ENCODE measurements at regions not wholly inside any gene's neighbourhood (a gene's known extent, or its start where the extent isn't known, plus 50 kb on each side); places are given as distances from the start of the nearest gene placed in this dataset.
"Not testable (repeated sequence)": the region's sequence is repeated elsewhere in the genome, so short reads cannot be mapped to it uniquely, and the experiment has no call there.

DNA sequence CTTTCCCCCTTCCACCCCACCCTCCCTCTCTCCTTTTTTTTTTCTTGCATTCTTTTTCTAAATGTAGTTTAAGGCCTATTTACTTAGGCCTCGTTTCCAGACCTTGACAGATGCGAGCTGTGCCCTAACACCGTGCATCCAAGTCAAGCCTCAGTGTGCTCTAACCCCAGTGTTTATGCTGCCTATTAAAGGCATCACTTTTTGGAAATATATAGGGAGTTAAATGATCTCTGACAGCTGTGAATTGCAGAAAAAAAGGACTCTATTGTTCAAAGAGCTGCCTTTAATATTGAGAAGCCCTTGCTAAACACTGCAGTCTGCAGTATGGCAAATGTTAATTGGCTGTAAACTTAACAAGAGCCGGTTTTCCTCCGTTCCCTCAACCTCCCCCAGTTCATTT is 270.4 kb upstream of the TUT7 start:
- TF ChIP-seq, protein P1, sequence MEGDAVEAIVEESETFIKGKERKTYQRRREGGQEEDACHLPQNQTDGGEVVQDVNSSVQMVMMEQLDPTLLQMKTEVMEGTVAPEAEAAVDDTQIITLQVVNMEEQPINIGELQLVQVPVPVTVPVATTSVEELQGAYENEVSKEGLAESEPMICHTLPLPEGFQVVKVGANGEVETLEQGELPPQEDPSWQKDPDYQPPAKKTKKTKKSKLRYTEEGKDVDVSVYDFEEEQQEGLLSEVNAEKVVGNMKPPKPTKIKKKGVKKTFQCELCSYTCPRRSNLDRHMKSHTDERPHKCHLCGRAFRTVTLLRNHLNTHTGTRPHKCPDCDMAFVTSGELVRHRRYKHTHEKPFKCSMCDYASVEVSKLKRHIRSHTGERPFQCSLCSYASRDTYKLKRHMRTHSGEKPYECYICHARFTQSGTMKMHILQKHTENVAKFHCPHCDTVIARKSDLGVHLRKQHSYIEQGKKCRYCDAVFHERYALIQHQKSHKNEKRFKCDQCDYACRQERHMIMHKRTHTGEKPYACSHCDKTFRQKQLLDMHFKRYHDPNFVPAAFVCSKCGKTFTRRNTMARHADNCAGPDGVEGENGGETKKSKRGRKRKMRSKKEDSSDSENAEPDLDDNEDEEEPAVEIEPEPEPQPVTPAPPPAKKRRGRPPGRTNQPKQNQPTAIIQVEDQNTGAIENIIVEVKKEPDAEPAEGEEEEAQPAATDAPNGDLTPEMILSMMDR (IDR thresholded peaks at IDR 0.05), result no peak
- intact Hi-C loops (cut with DNase I), result no loop called here
- no peak for ATAC-seq
- Histone ChIP-seq H3K27me3 (ENCODE audit: insufficient read depth in 3 of 3, low read length in 2 of 3) (no peaks in the 10 kb centered on the region), H3K36me3 (ENCODE audit: insufficient read depth in 1 of 2, low read depth in 1 of 2) (no peaks in the 10 kb centered on the region), H3K4me3 (no peak overlapping the region), H3K4me1 (no peaks in the 10 kb centered on the region), H3K27ac (no peak overlapping the region), H3K9me3 (no peaks in the 10 kb centered on the region)
- 44 to 61% (median 57%) methylated on average over 5 of the region's 5 CpGs for WGBS, 3 donors
- DNase-seq, result no peak

DNA sequence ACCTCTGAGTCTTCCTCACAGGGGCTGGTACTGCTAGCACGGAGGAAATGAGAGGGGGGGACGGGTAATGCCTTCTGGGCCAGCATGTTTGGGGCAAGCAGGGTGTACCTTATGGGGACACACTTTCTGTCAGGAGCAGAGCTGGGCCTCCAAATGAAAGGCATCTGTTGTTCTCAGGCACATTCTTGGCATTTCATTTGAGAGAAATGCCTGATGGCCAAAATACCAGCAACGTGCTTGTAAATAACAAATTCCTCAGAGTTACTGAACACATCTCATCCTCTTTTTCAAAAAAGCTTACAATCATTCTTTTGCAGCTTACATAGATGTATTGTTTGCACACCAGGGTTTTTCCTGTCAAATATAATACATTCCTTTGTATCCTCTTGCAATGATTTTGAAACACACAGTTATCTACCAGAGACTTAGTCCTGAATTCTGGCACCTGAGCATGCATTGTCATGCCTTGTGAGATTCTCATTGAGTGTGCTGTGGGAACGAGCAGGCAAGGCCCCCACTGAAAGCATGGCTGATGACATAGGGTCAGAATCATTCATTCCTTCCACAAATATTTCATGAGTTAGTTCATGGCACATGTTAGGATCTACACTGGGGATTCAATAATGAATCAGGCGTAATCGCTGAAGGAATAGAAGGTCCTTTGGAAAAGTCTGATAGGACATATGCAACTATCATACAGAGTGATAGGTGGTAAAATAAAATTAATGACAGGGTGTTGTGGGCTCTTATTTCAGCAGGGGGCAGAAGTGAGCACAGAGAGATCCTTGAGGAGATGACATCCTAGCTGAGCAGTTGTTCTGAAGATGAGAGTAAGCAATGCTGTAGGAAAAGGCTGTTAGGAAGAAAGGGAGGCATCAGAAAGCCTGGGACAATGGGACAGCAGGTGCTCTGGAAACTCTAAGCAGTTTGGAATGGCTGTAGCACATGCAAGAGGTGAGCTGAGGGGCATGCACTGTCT is 260.9 kb upstream of the TUT7 start:
- H3K36me3 ChIP-seq (ENCODE audit: insufficient read depth in 1 of 2, low read depth in 1 of 2), result no peaks in the 10 kb centered on the region
- TF ChIP-seq, protein P1 (IDR thresholded peaks at IDR 0.05), result peak; percentile 25
- DNase-seq (no peak), ATAC-seq (no peak)
- H3K27ac ChIP-seq, result no peak overlapping the region
- no peaks in the 10 kb centered on the region for H3K4me1 ChIP-seq
- 49 to 68% (median 53%) methylated on average over 6 of the region's 6 CpGs for WGBS, 3 donors
- intact Hi-C loops (cut with DNase I), result no loop called here
- no peak overlapping the region for H3K4me3 ChIP-seq
- no peaks in the 10 kb centered on the region for H3K9me3 ChIP-seq
- H3K27me3 ChIP-seq (ENCODE audit: insufficient read depth in 3 of 3, low read length in 2 of 3), result no peaks in the 10 kb centered on the region

DNA sequence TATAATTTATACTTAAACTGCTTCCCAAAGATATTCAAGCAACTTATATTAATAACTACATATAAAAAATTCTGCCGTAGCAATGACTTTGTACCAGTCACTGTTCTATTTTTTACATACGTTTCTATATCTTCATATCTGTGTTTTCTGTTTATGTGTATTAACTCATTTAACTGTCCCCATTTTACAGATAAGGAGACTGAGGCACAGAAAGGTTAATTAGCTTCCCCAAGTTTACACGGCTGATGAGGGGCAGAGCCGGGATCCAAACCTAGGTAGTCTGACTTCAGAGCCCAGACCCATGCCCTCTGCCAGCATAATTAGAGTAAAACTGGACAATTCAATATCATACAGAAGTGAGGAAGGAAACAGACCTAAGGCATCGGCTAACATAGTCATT is 259.7 kb upstream of the TUT7 start:
- TF ChIP-seq, protein P1 (IDR thresholded peaks at IDR 0.05), result no peak
- 93 to 96% (median 94%) methylated on average over 5 of the region's 5 CpGs for whole genome bisulfite sequencing, 3 donors
- Histone ChIP-seq H3K4me1 (no peaks in the 10 kb centered on the region), H3K27me3 (ENCODE audit: insufficient read depth in 3 of 3, low read length in 2 of 3) (no peaks in the 10 kb centered on the region), H3K4me3 (no peak overlapping the region), H3K9me3 (no peaks in the 10 kb centered on the region), H3K36me3 (ENCODE audit: insufficient read depth in 1 of 2, low read depth in 1 of 2) (no peaks in the 10 kb centered on the region), H3K27ac (no peak overlapping the region)
- no peak for ATAC-seq
- no peak for DNase-seq
- intact Hi-C loops (cut with DNase I), result no loop called here

DNA sequence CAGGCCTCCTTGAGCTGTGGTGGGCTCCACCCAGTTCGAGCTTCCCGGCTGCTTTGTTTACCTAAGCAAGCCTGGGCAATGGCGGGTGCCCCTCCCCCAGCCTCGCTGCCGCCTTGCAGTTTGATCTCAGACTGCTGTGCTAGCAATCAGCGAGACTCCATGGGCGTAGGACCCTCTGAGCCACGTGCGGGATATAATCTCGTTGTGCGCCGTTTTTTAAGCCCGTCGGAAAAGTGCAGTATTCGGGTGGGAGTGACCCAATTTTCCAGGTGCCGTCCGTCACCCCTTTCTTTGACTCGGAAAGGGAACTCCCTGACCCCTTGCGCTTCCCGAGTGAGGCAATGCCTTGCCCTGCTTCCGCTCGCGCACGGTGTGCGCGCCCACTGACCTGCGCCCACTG is 257.3 kb upstream of the TUT7 start:
- ATAC-seq; intact Hi-C loops (cut with DNase I); H3K4me1 ChIP-seq; H3K36me3 ChIP-seq (ENCODE audit: insufficient read depth in 1 of 2, low read depth in 1 of 2); H3K27me3 ChIP-seq (ENCODE audit: insufficient read depth in 3 of 3, low read length in 2 of 3); DNase-seq; H3K4me3 ChIP-seq; H3K27ac ChIP-seq; H3K9me3 ChIP-seq: not testable (repeated sequence)
- 90 to 95% (median 94%) methylated on average over 22 of the region's 27 CpGs for WGBS, 3 donors

DNA sequence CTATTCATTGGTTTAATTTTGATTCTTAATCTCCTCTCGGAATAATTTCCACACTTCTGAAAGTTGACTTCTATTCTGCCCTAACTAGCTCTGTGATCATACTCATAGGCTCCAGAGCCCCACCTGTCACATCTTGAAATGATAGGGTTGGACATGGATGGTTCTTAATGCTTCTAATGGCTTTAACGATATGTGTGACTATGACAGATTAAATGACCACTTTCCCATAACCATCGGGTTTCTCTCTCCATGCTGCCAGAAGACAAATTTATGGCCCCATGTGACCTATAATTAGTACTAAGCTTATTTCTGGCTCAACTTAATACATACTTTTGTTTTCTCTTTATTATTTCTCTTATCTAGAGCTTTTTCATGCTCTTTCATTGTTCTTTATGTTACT is 251.1 kb upstream of the TUT7 start:
- ATAC-seq, result no peak
- no peaks in the 10 kb centered on the region for H3K36me3 ChIP-seq (ENCODE audit: insufficient read depth in 1 of 2, low read depth in 1 of 2)
- H3K9me3 ChIP-seq, result no peaks in the 10 kb centered on the region
- H3K4me3 ChIP-seq, result no peak overlapping the region
- H3K27me3 ChIP-seq (ENCODE audit: insufficient read depth in 3 of 3, low read length in 2 of 3), result no peaks in the 10 kb centered on the region
- H3K27ac ChIP-seq, result no peak overlapping the region
- WGBS, 3 donors, result 34 to 48% (median 36%) methylated on average over 3 of the region's 3 CpGs
- H3K4me1 ChIP-seq, result no peaks in the 10 kb centered on the region
- TF ChIP-seq, protein P1 (IDR thresholded peaks at IDR 0.05), result no peak
- intact Hi-C loops (cut with DNase I), result no loop called here
- no peak for DNase-seq
